Mammary epithelial cell (primary cell): ENCODE measurements at regions not wholly inside any gene's neighbourhood (a gene's known extent, or its start where the extent isn't known, plus 50 kb on each side); places are given as distances from the start of the nearest gene placed in this dataset.

Source experiments
- CTCF ChIP-seq, 2 donors: IDR thresholded peaks in 1 of 2; conservative IDR thresholded peaks in 1 of 2; 2 replicates each; pipeline ENCODE4 v1.5.1; 2011 to 2012; ENCODE audit warnings: inconsistent platforms in 2 of 2, low read length in 2 of 2, mild to moderate bottlenecking in 2 of 2, control low read depth in 1 of 2, low read depth in 1 of 2; ENCODE audit not compliant: insufficient read depth in 1 of 2; ENCODE audit errors: extremely low read depth in 1 of 2
- EZH2 ChIP-seq: IDR thresholded peaks from 2 replicates; pipeline ENCODE4 v1.6.1; 2012; ENCODE audit warnings: low read length, inconsistent platforms, borderline replicate concordance

GRCh38 chr3:137694836-137695235, 69.3 kb upstream of the SOX14 start:
- TF ChIP-seq CTCF (conservative IDR thresholded peaks at IDR 0.05 in 1 of 2, IDR thresholded peaks at IDR 0.05 in 1 of 2; ENCODE audit: extremely low read depth in 1 of 2, insufficient read depth in 1 of 2, low read depth in 1 of 2, low read length in 2 of 2) (no peak), EZH2 (no peak)
